ENCODE measurements at regions not wholly inside any gene's neighbourhood (a gene's known extent, or its start where the extent isn't known, plus 50 kb on each side); places are given as distances from the start of the nearest gene placed in this dataset.

DNA sequence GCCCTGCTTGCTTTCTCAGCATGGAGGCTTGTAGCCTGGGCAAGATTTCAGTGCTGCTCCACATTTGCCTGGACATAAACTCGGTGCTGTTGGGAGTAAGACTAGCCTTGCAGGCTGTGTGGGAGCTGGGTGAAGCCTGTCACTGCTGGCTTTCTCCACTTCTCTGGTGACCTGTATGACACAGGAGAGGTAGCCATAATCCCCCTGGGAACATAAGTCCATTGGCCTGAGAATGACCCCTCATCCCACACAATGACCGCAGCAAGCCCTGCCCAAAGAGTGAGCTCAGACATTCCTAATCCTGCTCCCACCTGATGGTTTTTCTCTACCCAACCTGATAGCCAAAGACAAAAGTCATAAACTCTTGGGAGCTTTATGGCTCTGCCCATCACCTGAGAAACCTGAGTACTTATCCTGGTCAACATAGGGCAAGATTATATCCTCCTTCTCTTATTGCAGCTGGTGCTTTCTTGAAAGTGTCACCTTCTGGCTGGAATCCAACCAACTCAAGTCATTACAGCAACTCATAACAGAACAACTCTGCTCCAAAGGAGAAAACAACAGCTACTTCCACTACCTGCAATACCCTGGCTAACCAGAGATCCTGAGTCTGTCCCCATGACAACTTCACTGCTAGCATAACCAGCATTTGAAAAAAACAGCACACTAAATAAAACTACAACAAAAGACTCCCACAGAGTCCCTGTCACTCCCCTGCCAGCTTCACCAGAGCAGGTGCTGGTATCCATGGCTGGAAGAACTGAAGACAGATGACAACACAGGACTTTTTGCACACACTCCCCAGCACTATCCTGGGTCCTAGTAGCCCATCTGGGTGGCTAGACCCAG, 834.4 kb upstream of the DDX18 start:
- H3K4me3 ChIP-seq (ENCODE audit: insufficient read depth, low read depth, low read length) = no peak overlapping the region
- H3K9me3 ChIP-seq (ENCODE audit: insufficient read depth, low read depth, low read length) = no peaks in the 10 kb centered on the region
- TF ChIP-seq, protein P1, sequence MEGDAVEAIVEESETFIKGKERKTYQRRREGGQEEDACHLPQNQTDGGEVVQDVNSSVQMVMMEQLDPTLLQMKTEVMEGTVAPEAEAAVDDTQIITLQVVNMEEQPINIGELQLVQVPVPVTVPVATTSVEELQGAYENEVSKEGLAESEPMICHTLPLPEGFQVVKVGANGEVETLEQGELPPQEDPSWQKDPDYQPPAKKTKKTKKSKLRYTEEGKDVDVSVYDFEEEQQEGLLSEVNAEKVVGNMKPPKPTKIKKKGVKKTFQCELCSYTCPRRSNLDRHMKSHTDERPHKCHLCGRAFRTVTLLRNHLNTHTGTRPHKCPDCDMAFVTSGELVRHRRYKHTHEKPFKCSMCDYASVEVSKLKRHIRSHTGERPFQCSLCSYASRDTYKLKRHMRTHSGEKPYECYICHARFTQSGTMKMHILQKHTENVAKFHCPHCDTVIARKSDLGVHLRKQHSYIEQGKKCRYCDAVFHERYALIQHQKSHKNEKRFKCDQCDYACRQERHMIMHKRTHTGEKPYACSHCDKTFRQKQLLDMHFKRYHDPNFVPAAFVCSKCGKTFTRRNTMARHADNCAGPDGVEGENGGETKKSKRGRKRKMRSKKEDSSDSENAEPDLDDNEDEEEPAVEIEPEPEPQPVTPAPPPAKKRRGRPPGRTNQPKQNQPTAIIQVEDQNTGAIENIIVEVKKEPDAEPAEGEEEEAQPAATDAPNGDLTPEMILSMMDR (IDR thresholded peaks at IDR 0.05; ENCODE audit: insufficient read depth, low read depth, low read length) = no peak
- no peak for TF ChIP-seq EZH2 (IDR thresholded peaks at IDR 0.05; ENCODE audit: insufficient read depth, low read length)
- DNase-seq (ENCODE audit: low read depth) (no peak), FAIRE-seq (no peak)
- peaks cover 6% of the 10 kb centered on the region for H3K9me3 Mint-ChIP-seq (ENCODE audit: unreplicated experiment)
- H3K36me3 Mint-ChIP-seq (ENCODE audit: low read depth, unreplicated experiment) = no peaks in the 10 kb centered on the region
- H3K27ac Mint-ChIP-seq (ENCODE audit: unreplicated experiment) = no peak overlapping the region
- no peaks in the 10 kb centered on the region for H3K4me1 Mint-ChIP-seq (ENCODE audit: low read depth, unreplicated experiment)
- H3K4me1 ChIP-seq (ENCODE audit: insufficient read depth, low read length) = no peaks in the 10 kb centered on the region
- H2AFZ ChIP-seq (ENCODE audit: low read depth, low read length) = no peak overlapping the region
- no peaks in the 10 kb centered on the region for H3K36me3 ChIP-seq (ENCODE audit: insufficient read depth, low read length)
- no peak overlapping the region for H3K4me3 Mint-ChIP-seq (ENCODE audit: unreplicated experiment)
- no peak overlapping the region for H3K4me2 ChIP-seq (ENCODE audit: low read length)
- H3K79me2 ChIP-seq (ENCODE audit: insufficient read depth, low read length) = no peaks in the 10 kb centered on the region
- no peaks in the 10 kb centered on the region for H4K20me1 ChIP-seq (ENCODE audit: insufficient read depth, low read length)
- no peaks in the 10 kb centered on the region for H3K27me3 Mint-ChIP-seq (ENCODE audit: low read depth, unreplicated experiment)
- no peak overlapping the region for H3K27ac ChIP-seq (ENCODE audit: low read depth, low read length)
- H3K27me3 ChIP-seq (ENCODE audit: insufficient read depth, low read length) = no peaks in the 10 kb centered on the region
- H3K9ac ChIP-seq (ENCODE audit: low read length) = no peak overlapping the region

DNA sequence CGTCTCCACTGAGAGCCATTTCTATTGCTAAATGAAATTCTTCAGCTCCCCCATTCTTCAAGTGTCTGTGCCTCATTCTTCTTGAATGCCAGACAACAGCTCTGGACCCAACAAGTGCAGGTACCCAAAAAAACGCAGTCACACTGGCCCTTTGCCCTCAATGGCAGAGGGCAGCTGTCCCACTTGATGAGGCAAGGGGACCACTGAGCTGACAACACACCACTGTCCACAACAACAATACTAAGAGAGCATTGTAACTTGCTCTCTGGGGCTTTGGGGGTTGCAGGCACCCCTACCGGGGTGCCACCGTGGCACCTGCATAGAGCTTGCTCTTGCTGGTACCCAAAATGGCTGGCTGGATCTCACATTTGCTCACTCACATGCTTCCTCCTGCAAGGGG, 827.0 kb upstream of the DDX18 start:
- no peaks in the 10 kb centered on the region for H3K36me3 Mint-ChIP-seq (ENCODE audit: low read depth, unreplicated experiment)
- no peaks in the 10 kb centered on the region for H3K9me3 ChIP-seq (ENCODE audit: insufficient read depth, low read depth, low read length)
- no peak for FAIRE-seq
- H4K20me1 ChIP-seq (ENCODE audit: insufficient read depth, low read length) = no peaks in the 10 kb centered on the region
- H3K79me2 ChIP-seq (ENCODE audit: insufficient read depth, low read length) = no peaks in the 10 kb centered on the region
- H3K9ac ChIP-seq (ENCODE audit: low read length) = no peak overlapping the region
- no peaks in the 10 kb centered on the region for H3K27me3 Mint-ChIP-seq (ENCODE audit: low read depth, unreplicated experiment)
- H3K27ac ChIP-seq (ENCODE audit: low read depth, low read length) = no peak overlapping the region
- H3K4me2 ChIP-seq (ENCODE audit: low read length) = no peak overlapping the region
- no peaks in the 10 kb centered on the region for H3K27me3 ChIP-seq (ENCODE audit: insufficient read depth, low read length)
- H3K4me3 Mint-ChIP-seq (ENCODE audit: unreplicated experiment) = no peak overlapping the region
- H2AFZ ChIP-seq (ENCODE audit: low read depth, low read length) = no peak overlapping the region
- H3K4me3 ChIP-seq (ENCODE audit: insufficient read depth, low read depth, low read length) = no peak overlapping the region
- H3K4me1 ChIP-seq (ENCODE audit: insufficient read depth, low read length) = no peaks in the 10 kb centered on the region
- TF ChIP-seq, protein P1 (IDR thresholded peaks at IDR 0.05; ENCODE audit: insufficient read depth, low read depth, low read length) = no peak
- no peak for TF ChIP-seq EZH2 (IDR thresholded peaks at IDR 0.05; ENCODE audit: insufficient read depth, low read length)
- peaks cover 6% of the 10 kb centered on the region for H3K9me3 Mint-ChIP-seq (ENCODE audit: unreplicated experiment)
- H3K36me3 ChIP-seq (ENCODE audit: insufficient read depth, low read length) = no peaks in the 10 kb centered on the region
- peaks cover 9% of the 10 kb centered on the region for H3K4me1 Mint-ChIP-seq (ENCODE audit: low read depth, unreplicated experiment)
- peak overlapping the region; percentile 36 for H3K27ac Mint-ChIP-seq (ENCODE audit: unreplicated experiment)
- no peak for DNase-seq (ENCODE audit: low read depth)

DNA sequence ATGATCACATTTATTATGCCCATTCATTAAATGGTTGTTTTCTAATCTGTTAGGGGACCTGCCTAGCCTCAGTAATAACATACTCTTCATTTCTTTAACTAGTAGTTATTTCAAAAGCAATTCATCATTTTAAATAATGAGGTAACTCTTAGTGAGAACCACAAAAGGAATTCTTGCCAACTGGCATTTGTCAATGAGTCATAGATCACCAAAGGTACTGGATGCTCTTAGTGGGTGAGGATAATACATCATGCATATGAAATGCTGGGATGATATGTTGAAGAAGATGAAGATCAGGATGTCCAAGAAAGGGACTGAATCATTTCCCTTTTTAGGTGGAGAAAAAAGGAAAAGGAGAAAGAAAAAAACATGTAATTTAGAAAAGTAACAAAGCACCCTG, 826.2 kb upstream of the DDX18 start:
- H3K36me3 ChIP-seq (ENCODE audit: insufficient read depth, low read length) = no peaks in the 10 kb centered on the region
- H3K4me3 Mint-ChIP-seq (ENCODE audit: unreplicated experiment) = no peak overlapping the region
- TF ChIP-seq EZH2 (IDR thresholded peaks at IDR 0.05; ENCODE audit: insufficient read depth, low read length) = no peak
- TF ChIP-seq, protein P1 (IDR thresholded peaks at IDR 0.05; ENCODE audit: insufficient read depth, low read depth, low read length) = no peak
- H3K27ac Mint-ChIP-seq (ENCODE audit: unreplicated experiment) = peak overlapping the region; percentile 72
- H3K27me3 ChIP-seq (ENCODE audit: insufficient read depth, low read length) = no peaks in the 10 kb centered on the region
- H3K9me3 ChIP-seq (ENCODE audit: insufficient read depth, low read depth, low read length) = no peaks in the 10 kb centered on the region
- H4K20me1 ChIP-seq (ENCODE audit: insufficient read depth, low read length) = no peaks in the 10 kb centered on the region
- FAIRE-seq = no peak
- peak; percentile 26 for DNase-seq (ENCODE audit: low read depth)
- no peaks in the 10 kb centered on the region for H3K4me1 ChIP-seq (ENCODE audit: insufficient read depth, low read length)
- H3K9me3 Mint-ChIP-seq (ENCODE audit: unreplicated experiment) = peaks cover 6% of the 10 kb centered on the region
- H3K79me2 ChIP-seq (ENCODE audit: insufficient read depth, low read length) = no peaks in the 10 kb centered on the region
- H3K27me3 Mint-ChIP-seq (ENCODE audit: low read depth, unreplicated experiment) = no peaks in the 10 kb centered on the region
- H3K4me2 ChIP-seq (ENCODE audit: low read length) = no peak overlapping the region
- H3K36me3 Mint-ChIP-seq (ENCODE audit: low read depth, unreplicated experiment) = no peaks in the 10 kb centered on the region
- no peak overlapping the region for H3K27ac ChIP-seq (ENCODE audit: low read depth, low read length)
- no peak overlapping the region for H2AFZ ChIP-seq (ENCODE audit: low read depth, low read length)
- peaks cover 9% of the 10 kb centered on the region for H3K4me1 Mint-ChIP-seq (ENCODE audit: low read depth, unreplicated experiment)
- no peak overlapping the region for H3K9ac ChIP-seq (ENCODE audit: low read length)
- H3K4me3 ChIP-seq (ENCODE audit: insufficient read depth, low read depth, low read length) = no peak overlapping the region
